Neutrophil (primary cell): ENCODE measurements at regions not wholly inside any gene's neighbourhood (a gene's known extent, or its start where the extent isn't known, plus 50 kb on each side); places are given as distances from the start of the nearest gene placed in this dataset.

Experiments used
- H3K27ac ChIP-seq: fragments of 200-600 bp; sonication (generic); 2 replicates; pipeline ENCODE4 v1.5.1; 2016; ENCODE audit warnings: mild to moderate bottlenecking, moderate library complexity
- H3K27me3 ChIP-seq: fragments of 200-600 bp; sonication (generic); 2 replicates; pipeline ENCODE4 v1.6.0; 2016; ENCODE audit warnings: mild to moderate bottlenecking
- H3K36me3 ChIP-seq: fragments of 200-600 bp; sonication (generic); 2 replicates; pipeline ENCODE4 v1.5.1; 2017
- H3K4me1 ChIP-seq, 2 experiments: fragments of 200-600 bp in 1 of 2; sonication (generic) in 1 of 2; 1 replicate in 1 of 2; 2 replicates in 1 of 2; pipeline versions ENCODE4 v1.5.1 to v1.6.1; 2013 to 2016; ENCODE audit warnings: low read depth in 1 of 2, low read length in 1 of 2, mild to moderate bottlenecking in 1 of 2, moderate library complexity in 1 of 2; ENCODE audit not compliant: control insufficient read depth in 1 of 2, insufficient read depth in 1 of 2
- H3K4me3 ChIP-seq, 2 experiments: fragments of 200-600 bp in 1 of 2; sonication (generic) in 1 of 2; 1 replicate in 1 of 2; 2 replicates in 1 of 2; pipeline ENCODE4 v1.5.1; 2013 to 2016; ENCODE audit warnings: low read depth in 1 of 2, low read length in 1 of 2, mild to moderate bottlenecking in 1 of 2, moderate library complexity in 1 of 2
- H3K9me3 ChIP-seq: fragments of 200-600 bp; sonication (generic); 2 replicates; pipeline ENCODE4 v1.5.1; 2016
- TF ChIP-seq, protein P1 (sequence below): fragments of 200-600 bp; sonication (generic); IDR thresholded peaks from 2 replicates; pipeline ENCODE4 v1.5.1; 2016; ENCODE audit warnings: antibody characterized with exemption

DNA sequence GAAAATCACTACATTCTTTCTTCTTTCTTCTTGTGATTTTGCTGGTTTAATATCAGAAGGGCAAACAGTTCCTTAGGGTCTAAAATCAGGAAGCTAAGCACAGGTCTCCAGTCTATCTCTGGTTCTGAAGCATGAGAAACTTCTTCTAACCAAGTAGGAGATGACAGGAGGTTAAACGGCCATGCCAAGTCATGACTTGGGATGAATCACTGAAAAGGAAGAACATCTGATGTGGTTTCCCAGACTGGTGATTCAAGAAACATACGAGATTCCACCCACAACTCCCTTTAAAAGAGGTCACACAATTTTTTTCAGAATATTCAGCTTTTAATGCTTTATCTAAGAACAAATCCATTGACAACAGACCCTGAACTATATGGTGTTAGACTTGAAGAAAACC lies 684.0 kb upstream of the PRKX start:
- Histone ChIP-seq H3K27ac (no peak overlapping the region), H3K4me1 (no peaks in the 10 kb centered on the region), H3K9me3 (no peaks in the 10 kb centered on the region), H3K27me3 (no peaks in the 10 kb centered on the region), H3K36me3 (no peaks in the 10 kb centered on the region), H3K4me3 (no peak overlapping the region)
- TF ChIP-seq, protein P1, sequence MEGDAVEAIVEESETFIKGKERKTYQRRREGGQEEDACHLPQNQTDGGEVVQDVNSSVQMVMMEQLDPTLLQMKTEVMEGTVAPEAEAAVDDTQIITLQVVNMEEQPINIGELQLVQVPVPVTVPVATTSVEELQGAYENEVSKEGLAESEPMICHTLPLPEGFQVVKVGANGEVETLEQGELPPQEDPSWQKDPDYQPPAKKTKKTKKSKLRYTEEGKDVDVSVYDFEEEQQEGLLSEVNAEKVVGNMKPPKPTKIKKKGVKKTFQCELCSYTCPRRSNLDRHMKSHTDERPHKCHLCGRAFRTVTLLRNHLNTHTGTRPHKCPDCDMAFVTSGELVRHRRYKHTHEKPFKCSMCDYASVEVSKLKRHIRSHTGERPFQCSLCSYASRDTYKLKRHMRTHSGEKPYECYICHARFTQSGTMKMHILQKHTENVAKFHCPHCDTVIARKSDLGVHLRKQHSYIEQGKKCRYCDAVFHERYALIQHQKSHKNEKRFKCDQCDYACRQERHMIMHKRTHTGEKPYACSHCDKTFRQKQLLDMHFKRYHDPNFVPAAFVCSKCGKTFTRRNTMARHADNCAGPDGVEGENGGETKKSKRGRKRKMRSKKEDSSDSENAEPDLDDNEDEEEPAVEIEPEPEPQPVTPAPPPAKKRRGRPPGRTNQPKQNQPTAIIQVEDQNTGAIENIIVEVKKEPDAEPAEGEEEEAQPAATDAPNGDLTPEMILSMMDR, result no peak

DNA sequence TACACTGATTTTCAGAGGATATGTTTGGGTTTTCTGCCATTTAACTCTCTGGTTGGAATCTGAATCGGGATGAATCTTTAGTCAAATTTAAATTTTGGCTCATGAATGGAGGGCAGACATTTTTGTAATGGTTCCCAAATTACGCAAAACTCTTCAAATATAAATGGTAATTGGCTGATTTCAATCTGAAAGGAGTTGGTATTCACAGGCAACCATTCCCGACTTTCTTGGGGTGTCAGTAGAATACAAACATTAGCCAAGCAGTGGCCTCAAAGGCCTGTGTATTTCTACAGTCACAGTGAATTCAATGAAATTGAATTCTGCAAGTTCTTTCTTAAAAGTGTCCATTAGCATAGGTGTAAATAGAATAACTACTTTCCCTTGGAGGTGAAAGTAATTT lies 668.8 kb upstream of the PRKX start:
- H3K9me3 ChIP-seq, result no peaks in the 10 kb centered on the region
- no peak overlapping the region for H3K27ac ChIP-seq
- TF ChIP-seq, protein P1, result no peak
- H3K4me1 ChIP-seq, result no peaks in the 10 kb centered on the region
- H3K4me3 ChIP-seq, result no peak overlapping the region
- H3K36me3 ChIP-seq, result no peaks in the 10 kb centered on the region
- no peaks in the 10 kb centered on the region for H3K27me3 ChIP-seq

DNA sequence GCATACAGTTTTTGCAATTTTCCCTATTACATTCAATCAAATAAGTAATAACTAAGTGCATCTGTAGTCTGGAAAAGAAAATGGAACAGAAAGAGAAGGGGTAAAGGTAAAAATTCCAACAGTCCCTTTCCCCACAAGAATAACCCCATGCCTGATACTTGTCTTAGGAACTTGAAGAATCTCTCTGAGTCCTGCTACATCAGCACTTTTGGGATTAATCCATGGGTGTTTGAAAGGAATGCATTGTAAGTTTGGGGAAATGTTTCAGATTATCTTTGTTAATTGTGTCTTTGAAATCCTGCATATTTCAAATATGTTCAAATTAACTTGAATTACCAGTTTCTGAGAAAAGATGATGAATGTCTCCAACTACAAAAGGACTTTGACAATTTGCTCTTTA lies 667.3 kb upstream of the PRKX start:
- Histone ChIP-seq H3K9me3 (no peaks in the 10 kb centered on the region), H3K4me3 (no peak overlapping the region), H3K36me3 (no peaks in the 10 kb centered on the region), H3K27ac (no peak overlapping the region), H3K4me1 (no peaks in the 10 kb centered on the region), H3K27me3 (no peaks in the 10 kb centered on the region)
- TF ChIP-seq, protein P1, result no peak

DNA sequence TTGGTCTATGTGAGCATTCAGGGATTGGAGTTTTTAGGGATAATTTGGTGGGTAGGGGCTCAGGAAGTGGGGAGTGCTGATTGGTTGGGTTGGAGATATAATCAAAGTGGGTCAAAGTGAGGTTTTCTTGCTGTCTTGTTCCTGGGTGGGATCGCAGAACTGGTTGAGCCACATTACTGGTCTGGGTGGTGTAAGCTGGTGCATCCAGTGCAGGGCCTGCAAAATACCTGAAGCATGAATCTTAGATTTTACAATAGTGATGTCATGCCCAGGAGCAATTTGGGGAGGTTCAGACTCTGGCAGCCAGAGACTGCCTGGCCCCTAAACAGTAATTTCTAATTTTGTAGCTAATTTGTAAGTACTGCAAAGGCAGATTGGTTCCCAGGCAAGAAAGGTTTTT lies 665.6 kb upstream of the PRKX start:
- Histone ChIP-seq H3K4me3 (no peak overlapping the region), H3K27ac (no peak overlapping the region), H3K4me1 (no peaks in the 10 kb centered on the region), H3K27me3 (no peaks in the 10 kb centered on the region), H3K9me3 (no peaks in the 10 kb centered on the region), H3K36me3 (no peaks in the 10 kb centered on the region)
- TF ChIP-seq, protein P1, result no peak

DNA sequence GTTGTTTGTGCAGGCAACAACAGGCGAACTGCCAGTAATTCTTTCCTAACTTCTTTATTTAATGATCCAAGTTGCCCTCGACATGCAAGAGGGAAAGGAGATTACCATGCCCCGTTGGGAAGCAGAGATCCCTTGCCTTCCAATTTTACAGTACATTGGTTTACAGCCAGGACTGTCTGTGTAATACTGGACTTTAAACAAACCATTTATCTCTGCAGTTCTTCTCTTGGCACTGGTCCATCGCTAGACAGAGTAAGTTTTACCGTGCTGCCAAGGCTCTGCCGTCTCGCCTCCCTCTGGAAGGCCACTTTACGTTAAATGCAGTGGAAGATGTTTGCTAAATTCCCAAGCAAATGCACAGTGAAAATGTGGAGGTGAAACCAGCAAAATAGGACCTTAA lies 660.3 kb upstream of the PRKX start:
- no peaks in the 10 kb centered on the region for H3K27me3 ChIP-seq
- no peak overlapping the region for H3K27ac ChIP-seq
- no peaks in the 10 kb centered on the region for H3K36me3 ChIP-seq
- H3K4me3 ChIP-seq, result no peak overlapping the region
- no peaks in the 10 kb centered on the region for H3K4me1 ChIP-seq
- TF ChIP-seq, protein P1, result no peak
- H3K9me3 ChIP-seq, result no peaks in the 10 kb centered on the region

DNA sequence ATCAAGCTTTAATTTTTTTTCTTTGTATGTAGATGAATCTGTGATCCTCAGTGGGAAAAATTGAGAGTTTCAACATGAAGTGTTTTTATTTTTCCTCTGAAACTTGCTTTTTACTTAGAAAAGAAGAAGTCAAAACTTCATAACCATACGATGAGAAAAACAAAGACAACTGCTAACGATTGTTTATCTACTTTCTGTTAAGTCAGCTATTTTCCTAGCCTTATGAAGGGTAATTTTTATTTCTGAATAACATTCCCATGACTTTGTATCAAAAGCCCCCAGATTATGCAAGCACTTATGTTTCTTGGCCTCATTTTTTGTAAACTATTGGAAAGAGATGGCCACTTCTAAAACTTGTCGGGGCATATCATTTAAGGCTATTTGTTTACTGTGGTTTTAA lies 645.1 kb upstream of the PRKX start:
- TF ChIP-seq, protein P1, result no peak
- Histone ChIP-seq H3K4me1 (no peaks in the 10 kb centered on the region), H3K9me3 (no peaks in the 10 kb centered on the region), H3K27ac (no peak overlapping the region), H3K27me3 (no peaks in the 10 kb centered on the region), H3K36me3 (no peaks in the 10 kb centered on the region), H3K4me3 (no peak overlapping the region)
